Psoas muscle (tissue), 7 donors: ENCODE measurements at regions not wholly inside any gene's neighbourhood (a gene's known extent, or its start where the extent isn't known, plus 50 kb on each side); places are given as distances from the start of the nearest gene placed in this dataset.

Experiments
- ATAC-seq, 4 donors: fragments of 200-7000 bp; cut with Tn5 transposase; one replicate each; pipeline ENCODE4 v1.9.1; 2020; ENCODE audit warnings: moderate library complexity in 3 of 4, mild to moderate bottlenecking in 2 of 4
- DNase-seq, 2 donors: peaks; one replicate each; pipeline ENCODE4 v3.0.0-alpha.2; 2020
- H3K27ac ChIP-seq: fragments of 200-600 bp; one replicate; pipeline ENCODE4 v1.8.0; 2022
- H3K27me3 ChIP-seq, 3 donors: fragments of 200-600 bp in 1 of 3; one replicate each; pipeline versions ENCODE4 v1.6.1 to v1.8.0; 2013 to 2022; ENCODE audit warnings: low read length in 2 of 3, mild to moderate bottlenecking in 2 of 3, moderate library complexity in 1 of 3; ENCODE audit not compliant: insufficient read depth in 3 of 3
- H3K36me3 ChIP-seq, 2 donors: fragments of 200-600 bp in 1 of 2; one replicate each; pipeline versions ENCODE4 v1.6.1 to v1.8.0; 2013 to 2022; ENCODE audit warnings: low read depth in 1 of 2, mild to moderate bottlenecking in 1 of 2, moderate library complexity in 1 of 2; ENCODE audit not compliant: insufficient read depth in 1 of 2
- H3K4me1 ChIP-seq: fragments of 200-600 bp; one replicate; pipeline ENCODE4 v1.8.0; 2022
- H3K4me3 ChIP-seq: fragments of 200-600 bp; one replicate; pipeline ENCODE4 v1.8.0; 2022; ENCODE audit warnings: mild to moderate bottlenecking
- H3K9me3 ChIP-seq: fragments of 200-600 bp; one replicate; pipeline ENCODE4 v1.8.0; 2022
- WGBS, 3 donors: extraction: QIAGEN DNeasy Blood & Tissue Kit; methylation state at CpG; one replicate each; pipeline versions ENCODE4 v1.1.6 to v1.1.7; 2013; 5-methylcytosine and 5-hydroxymethylcytosine counted together
- intact Hi-C, 2 donors: fragments of 100-400 bp; cut with DNase I; formaldehyde crosslinking; loops; one replicate each; pipeline versions ENCODE4 v1.11.0 to v1.14.2; 2022
- TF ChIP-seq, protein P1 (sequence below): fragments of 200-600 bp; IDR thresholded peaks from one replicate; pipeline ENCODE4 v1.8.0; 2022; ENCODE audit warnings: antibody characterized with exemption
- donor health status: healthy with polysubstance abuse.
- donor health status: DM: no; HTN: no; CAD: no; lungs with moderate emphysema.
- donor health status: Bipolar disorder and iron deficiency.
- donor health status: healthy.
- donor health status: DM: yes; HTN: yes; CAD: no.
- donor health status: DM: no; HTN: no; CAD: no.
- donor health status: DM: yes; HTN: yes; CAD: no.

DNA sequence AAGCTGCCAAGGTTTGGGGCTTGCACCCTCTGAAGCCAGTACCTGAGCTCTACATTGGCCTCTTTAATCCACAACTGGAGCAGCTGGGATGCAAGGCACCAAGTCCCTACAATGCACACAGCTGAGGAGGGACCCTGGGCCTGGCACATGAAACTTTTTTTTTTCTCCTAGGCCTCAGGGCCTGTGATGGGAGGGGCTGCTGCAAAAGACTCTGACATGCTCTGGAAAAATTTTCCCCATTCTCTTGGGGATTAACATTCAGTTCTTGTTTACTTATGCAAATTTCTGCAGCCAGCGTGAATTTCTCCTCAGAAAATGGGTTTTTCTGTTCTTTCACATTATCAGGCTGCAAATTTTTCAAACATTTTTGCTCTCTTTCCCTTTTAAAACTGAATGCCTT lies 1072.2 kb downstream of the BRINP3 start:
- Histone ChIP-seq H3K4me3 (no peak overlapping the region), H3K4me1 (no peaks in the 10 kb centered on the region), H3K9me3 (no peaks in the 10 kb centered on the region), H3K27ac (no peak overlapping the region), H3K27me3 (no peaks in the 10 kb centered on the region), H3K36me3 (no peaks in the 10 kb centered on the region)
- DNase-seq (no peak), ATAC-seq (no peak)
- intact Hi-C loops, result no loop called here
- TF ChIP-seq, protein P1, sequence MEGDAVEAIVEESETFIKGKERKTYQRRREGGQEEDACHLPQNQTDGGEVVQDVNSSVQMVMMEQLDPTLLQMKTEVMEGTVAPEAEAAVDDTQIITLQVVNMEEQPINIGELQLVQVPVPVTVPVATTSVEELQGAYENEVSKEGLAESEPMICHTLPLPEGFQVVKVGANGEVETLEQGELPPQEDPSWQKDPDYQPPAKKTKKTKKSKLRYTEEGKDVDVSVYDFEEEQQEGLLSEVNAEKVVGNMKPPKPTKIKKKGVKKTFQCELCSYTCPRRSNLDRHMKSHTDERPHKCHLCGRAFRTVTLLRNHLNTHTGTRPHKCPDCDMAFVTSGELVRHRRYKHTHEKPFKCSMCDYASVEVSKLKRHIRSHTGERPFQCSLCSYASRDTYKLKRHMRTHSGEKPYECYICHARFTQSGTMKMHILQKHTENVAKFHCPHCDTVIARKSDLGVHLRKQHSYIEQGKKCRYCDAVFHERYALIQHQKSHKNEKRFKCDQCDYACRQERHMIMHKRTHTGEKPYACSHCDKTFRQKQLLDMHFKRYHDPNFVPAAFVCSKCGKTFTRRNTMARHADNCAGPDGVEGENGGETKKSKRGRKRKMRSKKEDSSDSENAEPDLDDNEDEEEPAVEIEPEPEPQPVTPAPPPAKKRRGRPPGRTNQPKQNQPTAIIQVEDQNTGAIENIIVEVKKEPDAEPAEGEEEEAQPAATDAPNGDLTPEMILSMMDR, result no peak
- WGBS, 3 donors, result 56 to 62% (median 58%) methylated on average over 1 of the region's 1 CpG

DNA sequence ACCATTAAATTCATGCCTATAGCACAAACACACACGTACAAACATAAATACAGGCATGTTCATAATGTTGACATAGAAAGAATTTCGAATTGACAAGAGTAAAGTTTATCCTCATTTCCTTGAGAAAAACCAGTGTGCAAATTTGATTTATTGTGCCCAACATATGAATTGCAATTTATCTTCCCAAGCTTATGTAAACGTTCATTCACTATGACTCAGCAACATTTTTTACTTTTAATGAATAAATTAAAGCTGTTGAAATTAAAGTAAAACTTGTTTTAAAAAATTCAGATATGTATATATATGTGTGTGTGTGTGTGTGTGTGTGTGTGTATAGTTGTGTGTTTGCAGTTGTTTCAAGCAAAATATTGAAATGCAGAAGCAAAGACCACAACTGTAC lies 1067.9 kb downstream of the BRINP3 start:
- ATAC-seq, result no peak

GRCh38 chr1:189424746-189425331 lies 1052.8 kb downstream of the BRINP3 start:
- TF ChIP-seq, protein P1, result no peak
- Histone ChIP-seq H3K9me3 (no peaks in the 10 kb centered on the region), H3K36me3 (no peaks in the 10 kb centered on the region), H3K4me3 (no peak overlapping the region), H3K27ac (no peak overlapping the region), H3K27me3 (no peaks in the 10 kb centered on the region), H3K4me1 (no peaks in the 10 kb centered on the region)
- intact Hi-C loops, result no loop called here
- ATAC-seq (no peak), DNase-seq (no peak)
- WGBS, 3 donors, result 70 to 79% (median 78%) methylated on average over 2 of the region's 2 CpGs

More for the DNA sequence above, 1067.9 kb downstream of the BRINP3 start:
- H3K27me3 ChIP-seq, result no peaks in the 10 kb centered on the region
- WGBS, 3 donors, result 43 to 54% (median 49%) methylated on average over 3 of the region's 3 CpGs
- DNase-seq, result no peak
- intact Hi-C loops, result no loop called here
- TF ChIP-seq, protein P1, result no peak
- no peak overlapping the region for H3K27ac ChIP-seq
- H3K4me3 ChIP-seq, result no peak overlapping the region
- H3K9me3 ChIP-seq, result peaks cover 3% of the 10 kb centered on the region
- H3K36me3 ChIP-seq, result no peaks in the 10 kb centered on the region
- no peaks in the 10 kb centered on the region for H3K4me1 ChIP-seq

GRCh38 chr1:189429610-189430009 lies 1048.1 kb downstream of the BRINP3 start:
- DNase-seq (no peak), ATAC-seq (no peak)
- Histone ChIP-seq H3K9me3 (no peaks in the 10 kb centered on the region), H3K4me3 (no peak overlapping the region), H3K4me1 (no peaks in the 10 kb centered on the region), H3K27me3 (no peaks in the 10 kb centered on the region), H3K27ac (no peak overlapping the region), H3K36me3 (no peaks in the 10 kb centered on the region)
- 38 to 53% (median 46%) methylated on average over 4 of the region's 4 CpGs for WGBS, 3 donors
- intact Hi-C loops, result no loop called here
- TF ChIP-seq, protein P1, result peak; percentile 6

DNA sequence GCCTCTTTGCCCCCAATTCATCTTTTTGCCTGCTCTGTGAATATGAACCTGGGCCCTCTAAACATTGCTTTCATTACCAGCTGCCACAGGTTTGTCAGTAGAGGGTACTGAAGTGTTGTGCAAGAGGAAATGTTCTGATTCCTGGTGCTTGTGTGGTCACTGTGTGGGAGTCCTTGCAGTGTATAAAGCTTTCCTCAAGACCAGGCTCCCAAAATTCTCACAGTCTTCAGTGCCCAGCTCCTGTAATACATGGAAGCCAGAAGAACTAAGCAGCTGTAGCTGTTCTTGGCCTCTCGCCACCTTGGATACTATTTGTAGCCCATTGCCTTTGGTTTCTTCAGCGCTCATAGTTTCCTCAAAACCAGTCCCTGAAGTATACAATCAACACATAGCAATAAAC lies 1046.2 kb downstream of the BRINP3 start:
- WGBS, 3 donors, result 53 to 65% (median 64%) methylated on average over 2 of the region's 2 CpGs
- Histone ChIP-seq H3K27me3 (no peaks in the 10 kb centered on the region), H3K4me3 (no peak overlapping the region), H3K4me1 (no peaks in the 10 kb centered on the region), H3K27ac (no peak overlapping the region), H3K9me3 (no peaks in the 10 kb centered on the region), H3K36me3 (no peaks in the 10 kb centered on the region)
- ATAC-seq, result no peak
- intact Hi-C loops, result no loop called here
- TF ChIP-seq, protein P1, result no peak
- no peak for DNase-seq
